GM20000 (cell line): ENCODE measurements at regions not wholly inside any gene's neighbourhood (a gene's known extent, or its start where the extent isn't known, plus 50 kb on each side); places are given as distances from the start of the nearest gene placed in this dataset.

ENCODE experiments used
- DNase-seq: peaks from one replicate; pipeline ENCODE4 v3.0.0; 2012; ENCODE audit warnings: low spot score
- TF ChIP-seq, protein P1 (sequence below): IDR thresholded peaks from 2 replicates; pipeline ENCODE4 v1.5.1; 2012; ENCODE audit warnings: mild to moderate bottlenecking, control low read depth; ENCODE audit errors: extremely low read depth, missing control alignments

DNA sequence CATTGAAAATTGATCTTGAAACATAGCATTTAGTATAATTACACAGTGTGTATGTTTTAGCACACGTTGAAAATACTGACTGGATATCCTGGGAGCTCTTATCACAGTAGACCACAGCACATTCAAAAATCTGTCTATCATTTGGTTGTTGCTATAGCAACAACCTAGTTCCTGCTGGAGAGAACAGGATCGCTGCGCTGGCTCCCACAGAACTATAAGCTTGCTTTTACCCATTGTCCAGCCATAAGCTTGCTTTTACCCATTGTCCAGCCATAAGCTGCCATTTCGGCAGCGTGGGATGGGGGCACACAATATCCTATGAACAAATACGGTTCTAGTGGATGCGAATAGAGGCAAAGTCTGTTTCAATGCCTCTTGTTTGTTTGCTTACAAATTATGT, 70.4 kb upstream of the ST6GAL2 start:
- TF ChIP-seq, protein P1, sequence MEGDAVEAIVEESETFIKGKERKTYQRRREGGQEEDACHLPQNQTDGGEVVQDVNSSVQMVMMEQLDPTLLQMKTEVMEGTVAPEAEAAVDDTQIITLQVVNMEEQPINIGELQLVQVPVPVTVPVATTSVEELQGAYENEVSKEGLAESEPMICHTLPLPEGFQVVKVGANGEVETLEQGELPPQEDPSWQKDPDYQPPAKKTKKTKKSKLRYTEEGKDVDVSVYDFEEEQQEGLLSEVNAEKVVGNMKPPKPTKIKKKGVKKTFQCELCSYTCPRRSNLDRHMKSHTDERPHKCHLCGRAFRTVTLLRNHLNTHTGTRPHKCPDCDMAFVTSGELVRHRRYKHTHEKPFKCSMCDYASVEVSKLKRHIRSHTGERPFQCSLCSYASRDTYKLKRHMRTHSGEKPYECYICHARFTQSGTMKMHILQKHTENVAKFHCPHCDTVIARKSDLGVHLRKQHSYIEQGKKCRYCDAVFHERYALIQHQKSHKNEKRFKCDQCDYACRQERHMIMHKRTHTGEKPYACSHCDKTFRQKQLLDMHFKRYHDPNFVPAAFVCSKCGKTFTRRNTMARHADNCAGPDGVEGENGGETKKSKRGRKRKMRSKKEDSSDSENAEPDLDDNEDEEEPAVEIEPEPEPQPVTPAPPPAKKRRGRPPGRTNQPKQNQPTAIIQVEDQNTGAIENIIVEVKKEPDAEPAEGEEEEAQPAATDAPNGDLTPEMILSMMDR, result no peak
- no peak for DNase-seq

DNA sequence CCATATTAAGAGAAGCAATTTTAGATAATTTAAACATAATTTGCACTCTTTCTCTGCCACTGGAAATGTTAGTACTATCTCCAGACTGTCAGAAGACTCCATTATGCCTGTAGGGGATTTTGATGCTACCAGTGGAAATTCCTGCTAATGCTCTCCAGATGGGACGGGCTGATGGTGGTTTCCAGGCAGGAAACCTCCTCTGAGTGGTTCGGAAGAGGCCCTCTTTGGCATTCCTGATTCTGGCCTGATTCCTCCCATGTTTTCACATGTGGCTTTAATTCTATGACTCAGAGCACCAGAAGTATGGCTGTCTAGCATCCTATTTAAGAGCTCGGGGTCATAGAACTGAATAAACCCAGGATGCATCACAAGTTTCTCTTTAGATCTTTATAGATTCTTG, 70.9 kb upstream of the ST6GAL2 start:
- TF ChIP-seq, protein P1, result no peak
- DNase-seq, result no peak

DNA sequence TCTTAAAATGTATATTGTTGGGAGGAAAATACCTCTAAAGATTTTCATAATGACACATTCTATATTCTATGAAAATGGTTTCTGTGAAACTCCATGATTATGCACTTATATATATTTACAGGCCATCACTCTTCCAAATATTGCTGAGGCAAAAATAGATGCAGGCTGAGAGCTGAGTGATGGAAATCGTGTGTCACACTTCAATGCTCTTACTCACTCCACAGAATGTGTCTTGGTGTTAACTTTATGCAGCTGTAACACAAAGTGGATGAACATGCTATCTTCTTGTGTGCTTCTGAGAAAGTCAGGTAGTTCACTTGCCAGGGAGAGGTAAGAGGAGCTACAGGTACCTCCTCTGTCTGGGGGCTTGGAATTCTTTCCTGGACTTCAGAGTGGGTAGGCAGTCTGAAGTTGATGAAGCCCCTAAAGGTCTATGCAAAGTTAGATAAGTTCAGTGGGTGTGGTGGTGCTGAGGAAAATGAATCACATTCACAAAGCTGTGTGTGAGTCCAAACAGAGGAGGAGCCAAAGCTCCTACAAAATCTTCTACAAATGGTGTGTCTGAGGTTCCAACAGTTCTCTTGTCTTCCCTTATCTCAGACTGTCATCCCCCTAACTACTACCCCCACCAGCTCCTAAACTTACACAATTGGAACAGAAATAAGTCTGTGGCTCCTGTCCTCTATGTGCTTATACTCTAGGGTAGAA, 74.2 kb upstream of the ST6GAL2 start:
- DNase-seq, result no peak
- TF ChIP-seq, protein P1, result no peak

DNA sequence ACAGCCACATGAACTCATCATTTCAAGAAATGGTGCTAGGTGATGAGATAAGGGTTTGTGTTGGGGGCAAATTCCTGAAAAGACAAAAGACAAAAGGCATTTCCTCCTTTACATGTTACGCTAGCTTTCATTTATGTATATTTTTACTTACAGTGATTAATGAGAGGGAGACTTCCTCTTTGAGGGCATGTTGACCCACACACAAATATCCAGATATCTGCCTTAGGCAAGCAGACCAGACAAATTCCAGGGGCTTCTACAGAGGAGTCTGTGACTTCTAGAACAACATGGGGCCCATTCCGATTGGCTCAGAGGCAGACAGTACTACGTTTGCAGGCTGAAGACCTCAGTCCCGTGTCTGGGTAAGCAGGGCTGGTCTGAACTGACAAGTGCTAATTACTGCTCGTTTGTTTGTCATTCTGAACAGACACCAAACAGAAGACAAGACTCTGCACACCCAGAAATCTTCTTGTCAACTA, 74.8 kb upstream of the ST6GAL2 start:
- no peak for DNase-seq
- TF ChIP-seq, protein P1, result no peak

DNA sequence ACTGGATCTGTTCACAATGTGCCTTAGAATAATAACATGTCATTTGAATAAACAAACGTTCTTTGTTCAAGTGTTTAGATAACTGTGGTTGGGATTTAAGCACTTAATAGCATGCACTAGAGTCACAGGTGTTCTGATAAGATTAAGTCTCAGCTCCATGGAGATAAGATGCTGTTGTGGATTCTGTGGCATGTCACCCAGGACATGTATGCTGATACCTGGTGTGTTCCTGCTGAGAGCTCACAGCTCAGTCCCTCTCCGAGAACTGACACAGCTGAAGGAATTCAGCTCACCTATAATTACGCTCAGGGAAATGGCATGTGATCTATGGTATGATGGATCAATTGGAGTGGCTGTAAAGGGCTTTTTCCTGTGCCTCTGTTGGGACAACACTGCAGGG, 75.4 kb upstream of the ST6GAL2 start:
- DNase-seq, result no peak
- TF ChIP-seq, protein P1, result no peak

DNA sequence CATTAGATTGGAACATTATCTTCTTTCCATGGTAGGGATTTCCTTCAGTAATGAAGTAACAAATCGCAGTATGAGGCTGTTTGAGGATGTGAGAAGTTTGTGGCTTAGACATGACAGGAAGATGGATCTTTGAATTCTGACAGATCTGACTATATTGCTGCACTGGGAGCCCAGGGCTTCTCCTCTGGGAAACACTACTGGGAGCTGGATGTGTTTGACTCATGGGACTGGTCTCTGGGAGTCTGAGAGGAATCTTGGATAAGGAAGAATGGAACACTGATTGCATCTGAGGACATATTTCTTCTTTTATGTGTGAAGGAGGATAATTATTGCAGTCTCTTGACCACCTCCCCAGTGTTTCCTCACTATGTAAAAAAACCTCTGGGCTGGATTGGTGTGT, 77.2 kb upstream of the ST6GAL2 start:
- DNase-seq, result no peak

DNA sequence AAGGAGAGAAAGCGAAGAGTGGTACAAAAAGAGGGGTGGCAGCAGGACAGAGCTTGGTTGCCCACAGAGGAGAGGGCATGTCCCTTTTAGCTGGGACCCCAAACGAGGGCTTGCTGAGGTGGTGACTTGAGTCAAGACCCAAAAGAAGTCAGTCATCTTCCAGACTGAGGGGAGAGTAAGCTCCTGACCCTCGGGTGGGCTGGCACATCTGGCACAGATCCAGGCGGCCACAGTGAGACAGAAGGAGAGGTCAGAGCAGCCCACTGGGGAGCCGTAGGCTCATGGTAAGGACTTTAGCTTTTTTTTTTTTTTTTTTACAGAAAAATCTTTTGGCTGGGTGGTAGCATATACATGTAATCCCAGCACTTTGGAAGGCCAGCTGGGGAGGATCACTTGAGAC, 77.9 kb upstream of the ST6GAL2 start:
- TF ChIP-seq, protein P1, result no peak
- DNase-seq, result no peak

More for the DNA sequence above, 77.2 kb upstream of the ST6GAL2 start:
- TF ChIP-seq, protein P1, result no peak
